Kidney epithelial cell (primary cell): ENCODE measurements at regions not wholly inside any gene's neighbourhood (a gene's known extent, or its start where the extent isn't known, plus 50 kb on each side); places are given as distances from the start of the nearest gene placed in this dataset.
A peak's percentile ranks its signal among the peaks of the same experiment; 100 is the strongest.

ENCODE experiments used
- DNase-seq: peaks from one replicate; pipeline ENCODE4 v3.0.0-alpha.2; 2010; ENCODE audit warnings: low read depth
- H3K27me3 ChIP-seq: 2 replicates; pipeline ENCODE4 v1.6.0; 2011; ENCODE audit warnings: low read length; ENCODE audit not compliant: control insufficient read depth, insufficient read depth
- H3K36me3 ChIP-seq: 2 replicates; pipeline ENCODE4 v1.5.1; 2011; ENCODE audit warnings: low read length; ENCODE audit not compliant: control insufficient read depth, insufficient read depth
- H3K4me3 ChIP-seq: 2 replicates; pipeline ENCODE4 v1.5.1; 2011; ENCODE audit warnings: low read depth, mild to moderate bottlenecking, control low read depth, low read length
- TF ChIP-seq, protein P1 (sequence below): IDR thresholded peaks from 2 replicates; pipeline ENCODE4 v1.5.1; 2011; ENCODE audit warnings: mild to moderate bottlenecking, moderate library complexity, low read length, control low read depth, inconsistent platforms; ENCODE audit not compliant: insufficient read depth, poor library complexity, severe bottlenecking

DNA sequence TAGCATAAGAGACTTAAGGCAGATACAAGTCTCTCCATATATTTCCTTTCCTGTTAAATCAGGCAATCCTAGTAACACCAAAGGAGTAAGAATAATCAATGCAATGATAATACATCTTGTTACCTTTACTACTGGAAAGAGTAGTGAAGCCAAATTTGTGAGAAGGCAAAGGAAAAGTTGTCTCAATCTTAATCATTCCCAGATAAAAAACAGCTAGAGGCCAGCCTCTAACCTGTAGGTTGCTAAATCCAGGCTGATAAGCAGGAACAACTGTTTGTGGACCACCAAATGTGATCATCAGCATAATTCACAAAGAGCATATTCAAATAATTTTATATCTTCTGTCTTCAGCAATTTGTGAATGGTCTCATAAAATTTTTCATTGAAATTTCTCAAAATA lies 189.2 kb upstream of the ADGRB3 start:
- no peaks in the 10 kb centered on the region for H3K27me3 ChIP-seq
- no peak for DNase-seq
- TF ChIP-seq, protein P1, sequence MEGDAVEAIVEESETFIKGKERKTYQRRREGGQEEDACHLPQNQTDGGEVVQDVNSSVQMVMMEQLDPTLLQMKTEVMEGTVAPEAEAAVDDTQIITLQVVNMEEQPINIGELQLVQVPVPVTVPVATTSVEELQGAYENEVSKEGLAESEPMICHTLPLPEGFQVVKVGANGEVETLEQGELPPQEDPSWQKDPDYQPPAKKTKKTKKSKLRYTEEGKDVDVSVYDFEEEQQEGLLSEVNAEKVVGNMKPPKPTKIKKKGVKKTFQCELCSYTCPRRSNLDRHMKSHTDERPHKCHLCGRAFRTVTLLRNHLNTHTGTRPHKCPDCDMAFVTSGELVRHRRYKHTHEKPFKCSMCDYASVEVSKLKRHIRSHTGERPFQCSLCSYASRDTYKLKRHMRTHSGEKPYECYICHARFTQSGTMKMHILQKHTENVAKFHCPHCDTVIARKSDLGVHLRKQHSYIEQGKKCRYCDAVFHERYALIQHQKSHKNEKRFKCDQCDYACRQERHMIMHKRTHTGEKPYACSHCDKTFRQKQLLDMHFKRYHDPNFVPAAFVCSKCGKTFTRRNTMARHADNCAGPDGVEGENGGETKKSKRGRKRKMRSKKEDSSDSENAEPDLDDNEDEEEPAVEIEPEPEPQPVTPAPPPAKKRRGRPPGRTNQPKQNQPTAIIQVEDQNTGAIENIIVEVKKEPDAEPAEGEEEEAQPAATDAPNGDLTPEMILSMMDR = no peak

DNA sequence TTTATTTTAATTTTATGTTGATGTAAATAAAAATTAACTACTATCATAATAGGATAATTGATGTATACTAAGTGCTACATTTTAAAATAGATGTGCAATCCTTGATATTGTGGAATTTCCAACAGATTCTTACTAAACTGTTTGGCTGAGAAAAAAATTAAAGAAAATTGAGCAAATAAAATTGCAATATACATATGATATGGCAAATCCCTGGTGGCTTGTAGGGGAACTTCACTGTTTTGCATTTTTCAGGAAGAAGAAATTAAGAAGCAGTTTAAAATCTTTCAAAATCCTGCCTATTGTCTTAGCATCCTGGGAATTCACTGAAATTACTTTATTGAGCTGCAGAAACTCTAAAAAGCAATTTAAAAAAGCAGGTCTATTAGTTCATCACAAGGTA lies 191.4 kb upstream of the ADGRB3 start:
- Histone ChIP-seq H3K36me3 (no peaks in the 10 kb centered on the region), H3K27me3 (no peaks in the 10 kb centered on the region), H3K4me3 (no peak overlapping the region)
- no peak for DNase-seq
- TF ChIP-seq, protein P1 = peak; percentile 7

More for the DNA sequence above, 189.2 kb upstream of the ADGRB3 start:
- H3K4me3 ChIP-seq = no peak overlapping the region
- no peaks in the 10 kb centered on the region for H3K36me3 ChIP-seq

DNA sequence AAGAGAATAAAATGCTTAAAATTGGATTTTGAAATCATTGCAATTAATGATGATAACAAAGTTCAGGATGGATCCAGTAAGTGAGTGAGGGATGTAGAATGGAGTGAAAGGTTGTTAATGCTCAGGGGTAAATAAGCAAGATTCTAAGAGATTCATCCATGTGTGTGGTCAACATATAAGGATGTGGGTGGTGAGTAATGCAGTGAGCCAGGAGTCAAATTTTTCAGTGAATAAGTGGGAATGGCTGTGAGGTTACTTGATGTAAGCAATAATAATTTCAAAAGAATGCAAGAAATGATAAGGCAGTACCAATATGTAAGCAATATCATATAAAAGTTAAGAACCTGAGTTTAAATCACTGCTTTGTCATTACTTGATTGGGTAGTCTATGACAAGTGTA lies 207.5 kb upstream of the ADGRB3 start:
- DNase-seq = peak; percentile 1
- TF ChIP-seq, protein P1 = no peak
- H3K27me3 ChIP-seq = no peaks in the 10 kb centered on the region
- H3K36me3 ChIP-seq = no peaks in the 10 kb centered on the region
- no peak overlapping the region for H3K4me3 ChIP-seq

DNA sequence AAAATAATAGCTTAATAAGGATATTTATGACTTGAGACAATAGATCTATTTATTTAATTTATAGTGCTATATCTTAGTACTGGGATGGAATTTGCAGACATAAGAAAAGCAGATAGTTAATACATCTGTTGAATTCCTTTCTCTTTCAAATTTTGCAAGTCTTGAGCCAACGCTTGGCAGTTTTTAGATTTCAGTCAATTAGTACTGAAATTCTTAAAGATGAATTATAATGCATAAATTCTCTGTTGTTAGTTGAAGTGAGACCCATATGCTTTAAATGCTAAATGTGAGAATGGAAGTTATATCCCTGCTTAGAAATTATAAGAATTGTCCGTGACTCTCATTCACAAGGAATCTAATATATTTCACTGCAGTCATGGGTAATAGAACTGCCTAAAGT lies 225.1 kb upstream of the ADGRB3 start:
- H3K36me3 ChIP-seq = no peaks in the 10 kb centered on the region
- DNase-seq = no peak
- TF ChIP-seq, protein P1 = no peak
- no peak overlapping the region for H3K4me3 ChIP-seq
- no peaks in the 10 kb centered on the region for H3K27me3 ChIP-seq

DNA sequence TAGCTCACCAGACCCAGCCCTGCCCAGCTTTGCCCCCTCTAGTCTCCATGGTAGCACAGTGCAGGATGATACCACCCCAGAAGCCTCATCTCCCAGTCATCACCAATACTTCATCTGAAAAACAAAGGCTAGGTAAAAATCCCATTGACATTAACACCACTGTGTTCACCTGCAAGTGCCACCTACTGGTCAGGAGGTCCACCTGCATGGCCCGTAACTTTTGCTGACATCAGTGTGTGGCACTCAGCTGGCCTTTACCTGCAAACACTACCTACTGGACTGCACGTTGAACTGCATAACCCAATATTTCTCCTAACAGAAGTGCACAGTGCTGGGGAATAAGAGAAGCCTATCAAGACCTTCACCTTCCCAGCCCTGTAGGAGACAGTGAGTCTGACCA lies 234.7 kb upstream of the ADGRB3 start:
- no peaks in the 10 kb centered on the region for H3K27me3 ChIP-seq
- DNase-seq = no peak
- TF ChIP-seq, protein P1 = peak; percentile 4
- H3K4me3 ChIP-seq = no peak overlapping the region
- H3K36me3 ChIP-seq = no peaks in the 10 kb centered on the region

DNA sequence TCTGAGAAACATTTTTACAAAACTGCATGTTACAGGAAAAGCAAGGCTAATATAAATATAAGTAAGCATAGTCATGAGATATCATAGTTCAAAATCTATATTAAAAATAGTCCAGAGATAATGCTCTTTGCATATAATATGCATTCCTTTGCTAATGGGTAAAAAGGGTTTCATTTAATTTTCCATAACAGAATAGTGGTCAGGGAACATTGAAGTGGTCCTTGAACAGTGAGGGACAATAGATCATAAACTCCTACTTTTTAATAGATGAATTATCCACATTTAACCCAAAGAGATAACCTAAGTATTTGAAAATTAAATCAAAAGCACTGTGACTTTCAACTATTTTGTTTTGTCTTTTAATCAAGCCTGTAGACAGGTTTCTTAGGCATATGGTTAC lies 243.1 kb upstream of the ADGRB3 start:
- TF ChIP-seq, protein P1 = no peak

More for the DNA sequence above, 243.1 kb upstream of the ADGRB3 start:
- Histone ChIP-seq H3K4me3 (no peak overlapping the region), H3K36me3 (no peaks in the 10 kb centered on the region), H3K27me3 (no peaks in the 10 kb centered on the region)
- no peak for DNase-seq
